H9 (cell line): ENCODE measurements at regions not wholly inside any gene's neighbourhood (a gene's known extent, or its start where the extent isn't known, plus 50 kb on each side); places are given as distances from the start of the nearest gene placed in this dataset.

Source experiments
- DNase-seq: peaks from one replicate; pipeline ENCODE4 v3.0.0-alpha.2; 2017
- H2AFZ ChIP-seq: one replicate; pipeline ENCODE4 v1.6.1; 2013; ENCODE audit warnings: mild to moderate bottlenecking, low read length, control low read depth, moderate library complexity
- H2AK5ac ChIP-seq: 2 replicates; pipeline ENCODE4 v1.6.1; 2013; ENCODE audit warnings: low read length, control low read depth, mixed read lengths; ENCODE audit not compliant: insufficient read length
- H2BK120ac ChIP-seq: one replicate; pipeline ENCODE4 v1.6.1; 2013; ENCODE audit warnings: low read depth, mild to moderate bottlenecking, low read length, control low read depth, inconsistent platforms; ENCODE audit not compliant: poor library complexity, severe bottlenecking
- H2BK12ac ChIP-seq: 2 replicates; pipeline ENCODE4 v1.6.1; 2013; ENCODE audit warnings: low read length, control low read depth, mixed read lengths, low read depth; ENCODE audit not compliant: insufficient read length
- H2BK15ac ChIP-seq: 2 replicates; pipeline ENCODE4 v1.6.1; 2013; ENCODE audit warnings: low read depth, low read length, control low read depth
- H2BK20ac ChIP-seq: one replicate; pipeline ENCODE4 v1.6.1; 2013; ENCODE audit warnings: low read depth, mild to moderate bottlenecking, low read length, control low read depth, inconsistent platforms; ENCODE audit not compliant: poor library complexity, severe bottlenecking
- H2BK5ac ChIP-seq: 2 replicates; pipeline ENCODE4 v1.6.1; 2013; ENCODE audit warnings: low read length, control low read depth, mixed read lengths; ENCODE audit not compliant: insufficient read length
- H3K14ac ChIP-seq: 2 replicates; pipeline ENCODE4 v1.6.1; 2013; ENCODE audit warnings: low read length, control low read depth; ENCODE audit not compliant: insufficient read depth
- H3K18ac ChIP-seq: 2 replicates; pipeline ENCODE4 v1.6.1; 2013; ENCODE audit warnings: low read depth, mild to moderate bottlenecking, mixed read lengths, low read length, control low read depth; ENCODE audit not compliant: insufficient read length
- H3K23ac ChIP-seq: 2 replicates; pipeline ENCODE4 v1.6.1; 2013; ENCODE audit warnings: low read length, control low read depth, mixed read lengths, low read depth; ENCODE audit not compliant: insufficient read length
- H3K23me2 ChIP-seq: 2 replicates; pipeline ENCODE4 v1.6.1; 2013; ENCODE audit warnings: low read depth, mild to moderate bottlenecking, mixed read lengths, low read length, control low read depth; ENCODE audit not compliant: insufficient read length, poor library complexity, severe bottlenecking
- H3K27ac ChIP-seq: 2 replicates; pipeline ENCODE4 v1.5.1; 2013; ENCODE audit warnings: low read length, control low read depth, mixed read lengths, low read depth; ENCODE audit not compliant: insufficient read length
- H3K27me3 ChIP-seq: 2 replicates; pipeline ENCODE4 v1.6.1; 2013; ENCODE audit warnings: low read length, control low read depth, inconsistent platforms; ENCODE audit not compliant: insufficient read depth
- H3K4ac ChIP-seq: 2 replicates; pipeline ENCODE4 v1.6.1; 2013; ENCODE audit warnings: low read depth, mild to moderate bottlenecking, control low read depth, inconsistent platforms, low read length, moderate library complexity
- H3K4me1 ChIP-seq: 2 replicates; pipeline ENCODE4 v1.6.1; 2013; ENCODE audit warnings: low read length, control low read depth, inconsistent platforms; ENCODE audit not compliant: insufficient read depth
- H3K4me2 ChIP-seq: 2 replicates; pipeline ENCODE4 v1.6.1; 2013; ENCODE audit warnings: low read length, control low read depth, mixed read lengths; ENCODE audit not compliant: insufficient read length, insufficient read depth
- H3K56ac ChIP-seq: 2 replicates; pipeline ENCODE4 v1.6.1; 2013; ENCODE audit warnings: low read depth, mild to moderate bottlenecking, mixed read lengths, low read length, control low read depth; ENCODE audit not compliant: insufficient read length
- H3K79me1 ChIP-seq: 2 replicates; pipeline ENCODE4 v1.6.1; 2013; ENCODE audit warnings: low read depth, mild to moderate bottlenecking, moderate library complexity, low read length, control low read depth, inconsistent platforms; ENCODE audit not compliant: insufficient read depth, poor library complexity, severe bottlenecking
- H3K79me2 ChIP-seq: 2 replicates; pipeline ENCODE4 v1.6.1; 2013; ENCODE audit warnings: low read length, control low read depth, inconsistent platforms; ENCODE audit not compliant: insufficient read depth
- H3K9ac ChIP-seq: 2 replicates; pipeline ENCODE4 v1.6.1; 2013; ENCODE audit warnings: low read length, control low read depth, mixed read lengths; ENCODE audit not compliant: insufficient read length; ENCODE audit errors: extremely low read depth
- H3K9me3 ChIP-seq: one replicate; pipeline ENCODE4 v1.6.1; 2013; ENCODE audit warnings: low read depth, low read length, inconsistent platforms; ENCODE audit not compliant: control insufficient read depth
- H3T11ph ChIP-seq: one replicate; pipeline ENCODE4 v1.6.1; 2013; ENCODE audit warnings: mild to moderate bottlenecking, low read length, control low read depth, inconsistent platforms
- H4K20me1 ChIP-seq: one replicate; pipeline ENCODE4 v1.6.1; 2013; ENCODE audit not compliant: control insufficient read depth, insufficient read length, insufficient read depth
- H4K5ac ChIP-seq: 2 replicates; pipeline ENCODE4 v1.6.1; 2013; ENCODE audit warnings: low read depth, mild to moderate bottlenecking, mixed read lengths, low read length, control low read depth; ENCODE audit not compliant: insufficient read length
- H4K8ac ChIP-seq: replicated peaks from 2 replicates; pipeline ENCODE4 v1.6.1; 2013; ENCODE audit warnings: low read length, control low read depth, mixed read lengths, low read depth; ENCODE audit not compliant: insufficient read length
- H4K91ac ChIP-seq: 2 replicates; pipeline ENCODE4 v1.6.1; 2013; ENCODE audit warnings: low read depth, mild to moderate bottlenecking, moderate library complexity, mixed read lengths, low read length, control low read depth; ENCODE audit not compliant: insufficient read length
- H3K27ac Mint-ChIP-seq, 3 experiments: 2 replicates in 2 of 3; 3 replicates in 1 of 3; pipeline ENCODE4 v1.8.0; 2020 to 2021; ENCODE audit warnings: mixed read lengths in 3 of 3, mild to moderate bottlenecking in 1 of 3, moderate library complexity in 1 of 3
- H3K27me3 Mint-ChIP-seq: 2 replicates; pipeline ENCODE4 v1.8.0; 2021; ENCODE audit warnings: low read depth, mild to moderate bottlenecking, moderate library complexity, mixed read lengths
- H3K36me3 Mint-ChIP-seq, 3 experiments: 2 replicates in 2 of 3; 3 replicates in 1 of 3; pipeline ENCODE4 v1.8.0; 2020 to 2021; ENCODE audit warnings: low read depth in 3 of 3, mixed read lengths in 3 of 3; ENCODE audit not compliant: insufficient read depth in 1 of 3
- H3K4me1 Mint-ChIP-seq, 2 experiments: 2 replicates each; pipeline ENCODE4 v1.8.0; 2020; ENCODE audit warnings: mixed read lengths in 2 of 2
- H3K4me3 Mint-ChIP-seq, 2 experiments: 2 replicates in 1 of 2; 3 replicates in 1 of 2; pipeline ENCODE4 v1.8.0; 2020 to 2021; ENCODE audit warnings: mild to moderate bottlenecking in 2 of 2, mixed read lengths in 2 of 2, moderate library complexity in 1 of 2
- H3K9me3 Mint-ChIP-seq, 2 experiments: 2 replicates in 1 of 2; 3 replicates in 1 of 2; pipeline ENCODE4 v1.8.0; 2020; ENCODE audit warnings: mild to moderate bottlenecking in 2 of 2, mixed read lengths in 2 of 2, moderate library complexity in 1 of 2
- TF ChIP-seq, protein P1 (sequence below): fragments of 200-600 bp; sonication (generic); conservative IDR thresholded peaks from 3 replicates; pipeline ENCODE4 v1.8.0; 2021; ENCODE audit warnings: antibody characterized with exemption, mild to moderate bottlenecking

DNA sequence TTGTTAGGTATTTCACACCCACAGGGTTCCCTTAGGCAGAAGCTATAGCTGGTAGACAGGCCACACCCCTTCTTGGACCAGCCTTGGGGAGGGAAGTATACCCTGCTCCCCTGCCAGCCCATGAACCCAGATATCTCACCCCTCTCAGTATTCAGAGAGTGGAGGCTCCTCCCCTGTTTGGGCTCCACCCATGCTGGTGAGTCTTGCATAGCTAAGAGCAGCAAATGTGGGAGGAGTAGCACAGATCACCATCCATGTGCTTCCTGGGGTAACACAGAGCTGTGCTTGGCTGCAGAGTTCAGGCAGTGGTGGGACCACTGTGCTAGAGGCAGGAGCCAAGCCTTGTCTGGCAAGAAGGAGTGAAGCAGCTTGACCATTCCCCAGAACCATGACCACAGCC is 427.2 kb downstream of the ZIC1 start:
- Histone ChIP-seq H4K91ac (no peak overlapping the region), H3K27me3 (no peaks in the 10 kb centered on the region), H3K56ac (no peak overlapping the region), H3K23me2 (no peaks in the 10 kb centered on the region), H4K20me1 (no peaks in the 10 kb centered on the region), H4K8ac (no peak overlapping the region), H3K27ac (no peak overlapping the region), H3K9me3 (no peaks in the 10 kb centered on the region), H3T11ph (no peak overlapping the region), H3K4me1 (no peaks in the 10 kb centered on the region; the same call in 1 of the 2 replicates), H3K18ac (no peak overlapping the region), H3K9ac (no peak overlapping the region), H2BK5ac (no peak overlapping the region), H2BK120ac (no peak overlapping the region), H2AK5ac (no peak overlapping the region), H3K23ac (no peak overlapping the region), H3K4me2 (no peak overlapping the region), H3K79me2 (no peaks in the 10 kb centered on the region), H2AFZ (no peak overlapping the region), H3K79me1 (no peaks in the 10 kb centered on the region), H2BK20ac (no peak overlapping the region), H4K5ac (no peak overlapping the region), H2BK12ac (no peak overlapping the region), H3K4ac (no peak overlapping the region), H3K14ac (no peak overlapping the region), H2BK15ac (no peak overlapping the region)
- no peaks in the 10 kb centered on the region for H3K36me3 Mint-ChIP-seq
- H3K4me3 Mint-ChIP-seq, result no peak overlapping the region
- peaks cover 0 to 6% of the 10 kb centered on the region in 2 experiments; a peak in 2 of 4 replicates for H3K4me1 Mint-ChIP-seq
- 0 out of 5 replicates have a peak, but pooled peaks cover 0 to 3% of the 10 kb centered on the region in 2 experiments for H3K9me3 Mint-ChIP-seq
- TF ChIP-seq, protein P1, sequence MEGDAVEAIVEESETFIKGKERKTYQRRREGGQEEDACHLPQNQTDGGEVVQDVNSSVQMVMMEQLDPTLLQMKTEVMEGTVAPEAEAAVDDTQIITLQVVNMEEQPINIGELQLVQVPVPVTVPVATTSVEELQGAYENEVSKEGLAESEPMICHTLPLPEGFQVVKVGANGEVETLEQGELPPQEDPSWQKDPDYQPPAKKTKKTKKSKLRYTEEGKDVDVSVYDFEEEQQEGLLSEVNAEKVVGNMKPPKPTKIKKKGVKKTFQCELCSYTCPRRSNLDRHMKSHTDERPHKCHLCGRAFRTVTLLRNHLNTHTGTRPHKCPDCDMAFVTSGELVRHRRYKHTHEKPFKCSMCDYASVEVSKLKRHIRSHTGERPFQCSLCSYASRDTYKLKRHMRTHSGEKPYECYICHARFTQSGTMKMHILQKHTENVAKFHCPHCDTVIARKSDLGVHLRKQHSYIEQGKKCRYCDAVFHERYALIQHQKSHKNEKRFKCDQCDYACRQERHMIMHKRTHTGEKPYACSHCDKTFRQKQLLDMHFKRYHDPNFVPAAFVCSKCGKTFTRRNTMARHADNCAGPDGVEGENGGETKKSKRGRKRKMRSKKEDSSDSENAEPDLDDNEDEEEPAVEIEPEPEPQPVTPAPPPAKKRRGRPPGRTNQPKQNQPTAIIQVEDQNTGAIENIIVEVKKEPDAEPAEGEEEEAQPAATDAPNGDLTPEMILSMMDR, result no peak
- H3K27me3 Mint-ChIP-seq, result no peaks in the 10 kb centered on the region
- no peak overlapping the region for H3K27ac Mint-ChIP-seq
- DNase-seq, result no peak
